C4-2B (cell line): ENCODE measurements at regions not wholly inside any gene's neighbourhood (a gene's known extent, or its start where the extent isn't known, plus 50 kb on each side); places are given as distances from the start of the nearest gene placed in this dataset.
A peak's percentile ranks its signal among the peaks of the same experiment; 100 is the strongest.

Source experiments
- H3K27ac ChIP-seq: fragments of 450-650 bp; 2 replicates; pipeline ENCODE4 v1.5.1; 2017
- ZFX ChIP-seq: fragments of 450-650 bp; IDR thresholded peaks from 2 replicates; pipeline ENCODE4 v1.6.1; 2017
- TF ChIP-seq, protein P1 (sequence below): fragments of 450-650 bp; conservative IDR thresholded peaks from 2 replicates; pipeline ENCODE4 v1.5.1; 2017; ENCODE audit warnings: mild to moderate bottlenecking

DNA sequence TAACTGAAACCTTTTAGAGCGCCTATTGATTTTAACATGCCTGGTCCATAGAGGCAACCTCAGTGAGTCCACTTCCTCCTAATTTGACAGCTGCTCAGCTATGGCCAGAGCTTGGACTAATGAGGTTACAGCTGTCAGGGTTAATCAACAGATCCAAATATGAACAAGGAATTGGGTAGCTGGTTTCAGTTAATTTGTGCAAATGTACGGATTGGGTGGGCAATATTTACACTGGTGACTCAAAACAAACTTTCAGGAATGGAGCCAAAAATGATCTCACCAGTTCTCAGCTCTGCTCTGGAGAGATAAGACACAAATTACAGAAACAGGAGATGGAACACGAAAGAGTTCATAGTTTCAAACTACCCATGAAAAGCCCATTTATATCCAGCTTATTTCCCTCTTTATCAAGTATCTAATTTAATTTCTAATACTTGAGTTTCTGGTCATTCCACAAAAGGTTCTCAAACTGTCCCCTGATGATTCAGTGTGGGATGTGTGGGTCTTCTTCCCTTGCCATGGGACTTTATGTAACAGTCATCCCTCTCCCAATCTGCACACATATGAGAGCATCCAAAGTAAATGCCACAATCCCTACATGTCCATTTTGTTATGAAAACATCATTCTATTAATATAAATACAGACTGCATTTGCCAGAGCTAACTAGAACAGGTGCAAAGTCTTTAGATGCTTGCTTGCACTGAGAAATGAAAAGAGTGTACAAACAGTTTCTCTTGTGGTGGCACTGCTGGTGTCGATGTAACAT is 149.9 kb downstream of the RPS12 start:
- no peak for TF ChIP-seq ZFX
- TF ChIP-seq, protein P1, sequence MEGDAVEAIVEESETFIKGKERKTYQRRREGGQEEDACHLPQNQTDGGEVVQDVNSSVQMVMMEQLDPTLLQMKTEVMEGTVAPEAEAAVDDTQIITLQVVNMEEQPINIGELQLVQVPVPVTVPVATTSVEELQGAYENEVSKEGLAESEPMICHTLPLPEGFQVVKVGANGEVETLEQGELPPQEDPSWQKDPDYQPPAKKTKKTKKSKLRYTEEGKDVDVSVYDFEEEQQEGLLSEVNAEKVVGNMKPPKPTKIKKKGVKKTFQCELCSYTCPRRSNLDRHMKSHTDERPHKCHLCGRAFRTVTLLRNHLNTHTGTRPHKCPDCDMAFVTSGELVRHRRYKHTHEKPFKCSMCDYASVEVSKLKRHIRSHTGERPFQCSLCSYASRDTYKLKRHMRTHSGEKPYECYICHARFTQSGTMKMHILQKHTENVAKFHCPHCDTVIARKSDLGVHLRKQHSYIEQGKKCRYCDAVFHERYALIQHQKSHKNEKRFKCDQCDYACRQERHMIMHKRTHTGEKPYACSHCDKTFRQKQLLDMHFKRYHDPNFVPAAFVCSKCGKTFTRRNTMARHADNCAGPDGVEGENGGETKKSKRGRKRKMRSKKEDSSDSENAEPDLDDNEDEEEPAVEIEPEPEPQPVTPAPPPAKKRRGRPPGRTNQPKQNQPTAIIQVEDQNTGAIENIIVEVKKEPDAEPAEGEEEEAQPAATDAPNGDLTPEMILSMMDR = no peak
- H3K27ac ChIP-seq = no peak overlapping the region

- TF ChIP-seq, protein P1 = peak; percentile 12; the same call in 1 of the 2 replicates
- no peak for TF ChIP-seq ZFX
- H3K27ac ChIP-seq = no peak overlapping the region
Observed at GRCh38 chr6:132964868-132965382, 150.6 kb downstream of the RPS12 start.

DNA sequence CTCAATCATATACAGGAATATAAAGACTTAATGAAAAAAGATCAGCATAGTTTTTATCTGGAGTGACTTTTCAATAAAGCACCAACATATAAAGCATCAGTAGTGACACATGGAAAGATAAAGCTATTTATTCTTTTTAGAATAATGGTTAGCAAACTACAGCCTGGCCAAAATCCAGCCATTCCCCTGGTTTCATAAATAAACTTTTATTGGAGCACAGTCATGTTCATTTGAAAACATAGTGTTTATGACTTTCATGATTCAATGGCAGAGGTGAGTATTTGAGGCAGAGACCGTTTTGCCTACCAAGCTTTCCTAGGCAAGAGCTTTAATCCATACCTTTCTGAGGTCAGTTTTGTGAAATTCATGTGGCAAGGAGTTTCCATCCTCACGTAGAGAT is 153.5 kb downstream of the RPS12 start:
- H3K27ac ChIP-seq = no peak overlapping the region
- TF ChIP-seq, protein P1 = no peak
- no peak for TF ChIP-seq ZFX

DNA sequence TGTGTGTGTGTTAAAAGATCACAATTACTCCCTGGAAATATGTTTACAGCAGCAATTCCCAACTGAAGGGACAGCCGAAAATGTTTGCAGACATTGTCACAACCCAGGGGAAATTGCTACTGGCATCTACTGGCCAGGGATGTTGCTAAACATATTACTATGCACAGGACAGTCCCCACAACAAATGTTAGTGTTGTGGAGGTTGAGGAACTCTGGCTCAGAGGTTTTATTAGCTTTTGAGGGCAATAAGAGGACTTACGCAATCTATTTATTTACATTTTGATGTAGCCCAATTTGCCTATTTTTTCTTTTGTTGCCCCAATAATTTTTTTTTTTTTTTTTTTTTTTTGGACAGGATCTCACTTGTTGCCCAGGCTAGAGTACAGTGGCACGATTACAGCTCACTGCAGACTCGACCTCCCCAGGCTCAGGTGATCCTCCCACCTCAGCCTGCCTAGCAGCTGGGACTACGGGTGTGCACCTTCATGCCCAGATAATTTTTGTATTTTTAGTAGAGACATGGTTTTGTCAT is 154.1 kb downstream of the RPS12 start:
- TF ChIP-seq, protein P1 = no peak
- no peak for TF ChIP-seq ZFX
- H3K27ac ChIP-seq = no peak overlapping the region

DNA sequence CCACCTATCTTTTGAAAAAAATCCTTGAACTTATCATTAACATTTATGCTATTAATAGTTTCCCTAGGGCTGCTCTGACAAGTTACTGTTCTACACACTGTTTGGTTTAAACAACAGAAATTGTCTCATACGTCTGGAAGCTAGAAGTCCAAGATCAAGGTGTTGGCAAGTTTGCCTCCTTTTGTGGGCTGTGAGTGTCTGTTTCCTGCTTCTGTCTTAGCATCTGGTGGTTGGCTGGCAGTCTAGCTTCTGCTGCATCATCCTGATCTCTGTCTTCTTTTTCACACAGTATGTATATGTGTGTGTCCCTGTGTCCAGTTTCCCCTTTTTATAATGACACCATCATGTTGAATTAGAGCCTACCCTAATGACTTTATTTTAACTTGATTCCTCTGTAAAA is 154.8 kb downstream of the RPS12 start:
- TF ChIP-seq ZFX = no peak
- TF ChIP-seq, protein P1 = no peak
- H3K27ac ChIP-seq = no peak overlapping the region

- TF ChIP-seq ZFX = no peak
- TF ChIP-seq, protein P1 = no peak
- no peak overlapping the region for H3K27ac ChIP-seq
Observed at GRCh38 chr6:132971676-132972075, 157.3 kb downstream of the RPS12 start.

DNA sequence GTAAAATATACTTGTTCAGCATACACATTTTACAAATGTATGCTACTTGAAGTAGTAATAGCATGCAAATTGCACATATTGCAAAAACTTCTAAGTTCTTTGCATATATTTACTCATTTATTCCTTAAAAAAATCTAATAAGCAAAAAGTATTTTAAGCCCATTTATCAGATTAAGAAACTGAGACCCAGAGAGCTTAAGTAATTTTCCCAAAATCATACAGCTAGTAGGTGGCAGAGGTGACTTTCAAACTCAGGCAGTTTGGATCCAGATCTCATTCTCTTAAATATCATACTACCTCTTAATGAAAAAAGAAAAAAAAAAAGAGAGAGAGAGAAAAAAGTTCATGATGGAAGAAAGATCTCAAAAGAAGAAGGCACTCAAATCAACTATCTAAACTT is 157.9 kb downstream of the RPS12 start:
- H3K27ac ChIP-seq = no peak overlapping the region
- TF ChIP-seq, protein P1 = no peak
- no peak for TF ChIP-seq ZFX
